GM21447 (cell line): ENCODE measurements at regions not wholly inside any gene's neighbourhood (a gene's known extent, or its start where the extent isn't known, plus 50 kb on each side); places are given as distances from the start of the nearest gene placed in this dataset.
A peak's percentile ranks its signal among the peaks of the same experiment; 100 is the strongest.
"Not testable (repeated sequence)": the region's sequence is repeated elsewhere in the genome, so short reads cannot be mapped to it uniquely, and the experiment has no call there.

Source experiments
- ATAC-seq: cut with Tn5 transposase; IDR thresholded peaks from one replicate; pipeline ENCODE4 v1.9.1; 2021; ENCODE audit not compliant: unreplicated experiment

DNA sequence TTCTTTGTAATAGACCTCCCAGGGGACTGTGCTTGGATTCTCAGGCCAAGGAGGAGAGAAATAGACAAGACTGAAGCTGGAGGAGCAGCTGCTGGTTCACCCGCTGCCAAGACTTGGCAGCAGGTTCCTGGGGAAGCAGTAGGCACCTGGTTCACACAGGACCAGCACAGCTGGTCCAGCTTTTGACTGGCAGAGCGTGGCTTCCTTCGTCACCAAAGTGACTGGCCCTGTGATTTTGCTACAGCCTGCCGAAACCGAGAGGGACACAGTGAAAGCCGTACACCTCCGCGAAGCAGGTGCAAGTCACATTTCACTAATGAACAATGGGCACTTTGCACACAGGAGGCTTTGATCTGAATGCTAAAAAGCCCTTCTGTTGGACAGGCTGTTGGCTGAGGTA is 199.0 kb downstream of the RNF144B start:
- ATAC-seq, result no peak

DNA sequence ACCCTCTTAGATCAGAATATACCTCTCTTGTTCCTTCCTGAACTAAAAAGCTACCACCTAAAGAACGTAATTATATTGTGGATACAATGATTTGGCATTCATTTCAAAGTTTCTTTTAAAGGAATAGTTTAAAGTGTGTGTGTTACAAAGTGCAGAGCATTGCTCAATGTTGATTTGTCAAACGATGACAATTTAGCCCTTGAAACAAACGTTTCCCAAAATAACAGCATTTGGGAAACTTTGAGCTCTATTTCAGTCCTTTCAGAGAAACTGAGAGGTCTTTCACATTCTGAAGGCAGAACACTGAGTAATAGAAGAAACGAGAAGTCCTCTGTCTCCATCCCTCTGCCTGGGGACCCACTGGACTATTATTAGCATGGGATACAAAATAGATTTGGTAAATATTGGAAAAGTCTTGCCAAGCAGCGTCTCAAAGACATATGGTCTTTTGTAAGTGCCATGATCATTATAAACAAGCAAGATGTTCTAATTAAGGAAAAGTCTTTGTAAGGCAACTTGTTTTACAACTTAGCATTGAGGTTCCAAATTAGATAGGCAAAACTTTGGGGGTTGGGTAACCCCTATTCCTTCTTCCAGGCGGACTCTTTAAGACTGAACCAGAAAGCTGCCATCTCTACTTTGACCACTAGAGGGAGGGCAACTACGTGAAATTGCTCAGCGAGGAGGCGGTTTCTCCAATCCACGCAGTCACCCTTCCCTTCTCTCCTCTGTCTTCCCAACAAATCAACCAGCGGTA is 208.8 kb downstream of the RNF144B start:
- peak; percentile 77 for ATAC-seq

DNA sequence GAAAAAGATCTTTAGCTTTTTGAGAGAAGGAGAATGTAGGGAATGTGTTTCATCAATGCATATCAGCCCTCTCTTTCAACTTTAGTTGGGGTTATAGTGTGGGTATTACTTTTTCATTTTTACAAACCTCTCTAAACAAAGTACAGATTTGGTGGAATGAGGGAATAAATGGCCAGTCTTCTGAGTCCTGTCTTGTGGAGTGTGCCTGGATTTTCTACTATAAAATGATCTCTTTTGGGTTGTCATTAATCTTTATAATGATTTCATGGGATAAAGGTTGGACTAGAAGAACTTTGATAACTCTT is 209.3 kb downstream of the RNF144B start:
- ATAC-seq, result no peak

- no peak for ATAC-seq
Observed at GRCh38 chr6:18598551-18599264, 211.6 kb downstream of the RNF144B start.

DNA sequence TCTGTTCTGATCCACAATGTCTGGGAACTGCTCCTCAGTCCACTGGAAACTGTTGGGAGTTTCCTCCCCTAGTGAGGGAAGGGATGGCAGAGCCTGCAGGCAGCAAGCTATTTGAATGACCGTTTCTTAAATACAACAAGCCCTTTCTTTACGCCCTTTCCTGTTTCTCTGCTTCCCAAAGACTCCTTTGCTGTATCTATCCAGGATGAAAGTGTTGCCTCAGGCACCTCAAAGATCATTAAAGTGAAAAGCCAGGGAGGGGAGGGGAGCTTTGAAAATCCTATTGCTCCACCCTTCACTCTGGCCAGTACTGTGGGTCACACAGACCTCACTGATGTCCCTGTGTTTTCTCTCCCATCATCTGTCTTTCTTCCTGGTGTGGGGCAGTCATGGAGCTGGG is 213.1 kb downstream of the RNF144B start:
- ATAC-seq, result no peak

- no peak for ATAC-seq
Observed at GRCh38 chr6:18601516-18602020, 214.4 kb downstream of the RNF144B start.

GRCh38 chr6:18602931-18603330 is 215.8 kb downstream of the RNF144B start:
- no peak for ATAC-seq

DNA sequence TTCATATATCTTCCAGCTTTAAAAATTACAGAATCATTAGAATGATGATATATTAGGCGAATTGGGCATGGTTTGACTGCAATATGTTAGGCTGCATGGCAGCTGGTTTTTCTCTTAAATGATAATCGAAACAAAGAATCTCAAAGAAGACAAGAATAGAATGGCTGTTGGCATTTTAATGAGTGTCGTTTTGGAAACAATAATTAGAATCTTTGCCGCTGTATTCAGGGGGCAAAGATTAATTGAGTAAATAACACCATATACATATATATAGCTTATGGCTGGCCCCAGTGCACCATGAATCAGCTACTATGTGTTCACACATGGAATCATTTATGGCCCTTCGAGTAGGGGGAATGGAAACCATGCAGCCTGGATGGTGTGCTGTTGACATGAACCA is 216.2 kb downstream of the RNF144B start:
- ATAC-seq, result no peak

DNA sequence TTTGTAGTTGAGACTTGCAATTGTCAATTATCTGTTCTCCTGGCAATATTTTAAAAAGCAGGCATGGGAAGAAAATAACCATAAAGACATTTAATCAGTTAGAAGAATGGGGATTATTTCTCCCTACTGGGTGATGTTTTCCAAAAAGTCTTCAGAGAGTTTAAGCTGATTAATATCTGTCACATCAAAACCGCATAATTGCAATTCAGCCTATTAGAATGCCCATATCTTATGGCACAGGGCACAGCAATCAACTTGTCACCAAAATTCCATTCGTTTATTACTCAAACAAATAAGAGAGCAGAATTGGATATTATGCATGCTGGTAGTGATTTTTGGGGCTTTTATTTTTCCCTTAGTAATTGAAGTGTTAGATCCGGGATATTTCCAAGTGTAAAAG is 218.7 kb downstream of the RNF144B start:
- ATAC-seq, result no peak

- ATAC-seq, result no peak
Observed at GRCh38 chr6:18609715-18610114, 222.6 kb downstream of the RNF144B start.

GRCh38 chr6:18613319-18613925 is 226.3 kb downstream of the RNF144B start:
- no peak for ATAC-seq

GRCh38 chr6:18629571-18629970 is 242.4 kb downstream of the RNF144B start:
- no peak for ATAC-seq

DNA sequence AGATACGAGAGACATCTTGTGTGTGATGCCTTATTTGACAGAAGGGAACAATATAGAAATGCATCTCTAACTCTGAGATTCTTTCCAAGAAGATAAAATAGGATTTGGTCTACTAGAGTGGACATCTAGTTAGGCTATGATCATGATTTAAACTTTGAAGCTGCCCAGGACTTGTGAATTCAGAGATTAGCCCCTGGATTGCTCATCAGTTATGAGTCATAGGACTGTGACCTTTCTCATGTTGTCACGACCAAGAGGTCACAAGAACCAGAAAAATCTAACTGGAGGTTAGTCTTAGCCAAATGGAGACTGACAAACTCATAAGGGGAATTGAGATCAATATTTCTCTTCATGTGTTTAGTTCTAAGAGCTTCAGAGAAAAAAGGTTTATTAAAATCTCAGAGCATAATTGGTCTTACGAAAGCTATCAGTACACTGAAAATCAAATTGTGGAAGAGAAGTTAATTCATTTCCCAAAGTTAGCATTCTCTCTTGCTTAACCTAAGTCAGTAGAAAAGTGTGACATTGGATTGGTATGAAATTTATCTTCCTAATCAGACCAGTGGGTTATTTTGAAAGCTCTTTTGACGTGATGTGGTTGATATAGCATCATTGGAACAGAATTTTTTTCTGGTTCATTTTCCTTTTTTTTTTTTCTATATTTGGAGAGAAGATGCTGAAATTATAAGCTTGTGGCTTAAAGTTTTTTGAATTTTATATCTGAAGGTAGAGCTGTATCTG is 245.7 kb downstream of the RNF144B start:
- no peak for ATAC-seq

GRCh38 chr6:18634912-18635311 is 247.8 kb downstream of the RNF144B start:
- ATAC-seq, result no peak

GRCh38 chr6:18640134-18640533 is 253.0 kb downstream of the RNF144B start:
- no peak for ATAC-seq

GRCh38 chr6:18640754-18641153 is 253.6 kb downstream of the RNF144B start:
- ATAC-seq, result no peak

GRCh38 chr6:18654821-18655220 is 267.7 kb downstream of the RNF144B start:
- no peak for ATAC-seq

- ATAC-seq, result no peak
Observed at GRCh38 chr6:18656506-18656905, 269.4 kb downstream of the RNF144B start.

- ATAC-seq, result not testable (repeated sequence)
Observed at GRCh38 chr6:18659994-18660393, 272.8 kb downstream of the RNF144B start.

DNA sequence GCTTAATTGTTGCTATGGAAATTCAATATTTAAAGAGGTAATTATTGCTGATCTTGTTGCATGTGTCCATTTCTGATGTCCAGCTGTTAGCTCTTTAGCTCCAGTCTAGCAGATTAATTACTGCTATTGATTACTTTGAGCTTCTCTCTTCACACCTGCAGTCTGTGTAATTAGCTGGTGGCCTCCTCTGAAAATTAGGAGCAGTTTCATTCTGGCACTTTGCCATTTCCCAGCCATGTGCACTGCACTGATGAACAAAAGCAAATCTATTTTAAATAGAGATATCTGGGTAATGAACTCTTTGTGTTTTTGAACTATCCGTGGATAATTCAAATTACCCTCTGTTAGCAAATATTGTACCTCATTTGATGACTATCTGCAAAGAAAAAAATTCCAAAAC is 275.9 kb downstream of the RNF144B start:
- no peak for ATAC-seq

DNA sequence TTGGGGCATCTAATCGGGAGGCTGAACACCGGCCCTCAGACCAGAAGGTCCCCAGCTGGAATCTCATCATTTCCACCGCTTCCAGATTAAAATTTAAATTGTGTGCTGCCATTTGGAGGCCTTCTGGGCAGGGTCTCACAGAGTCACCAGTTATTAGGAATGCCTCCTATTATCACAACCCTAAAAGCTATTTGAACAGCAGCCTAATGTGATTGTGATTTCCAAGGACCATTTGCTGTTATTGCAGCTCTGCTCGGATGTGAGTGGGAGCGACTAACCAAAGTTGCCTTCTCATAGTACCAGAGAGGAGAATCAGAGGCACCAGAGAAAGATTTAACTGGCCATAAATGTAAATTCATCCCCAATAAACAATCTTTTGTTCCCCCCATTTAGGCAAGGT is 277.3 kb downstream of the RNF144B start:
- no peak for ATAC-seq
